ENCODE measurements at regions not wholly inside any gene's neighbourhood (a gene's known extent, or its start where the extent isn't known, plus 50 kb on each side); places are given as distances from the start of the nearest gene placed in this dataset.
"Not testable (repeated sequence)": the region's sequence is repeated elsewhere in the genome, so short reads cannot be mapped to it uniquely, and the experiment has no call there.

DNA sequence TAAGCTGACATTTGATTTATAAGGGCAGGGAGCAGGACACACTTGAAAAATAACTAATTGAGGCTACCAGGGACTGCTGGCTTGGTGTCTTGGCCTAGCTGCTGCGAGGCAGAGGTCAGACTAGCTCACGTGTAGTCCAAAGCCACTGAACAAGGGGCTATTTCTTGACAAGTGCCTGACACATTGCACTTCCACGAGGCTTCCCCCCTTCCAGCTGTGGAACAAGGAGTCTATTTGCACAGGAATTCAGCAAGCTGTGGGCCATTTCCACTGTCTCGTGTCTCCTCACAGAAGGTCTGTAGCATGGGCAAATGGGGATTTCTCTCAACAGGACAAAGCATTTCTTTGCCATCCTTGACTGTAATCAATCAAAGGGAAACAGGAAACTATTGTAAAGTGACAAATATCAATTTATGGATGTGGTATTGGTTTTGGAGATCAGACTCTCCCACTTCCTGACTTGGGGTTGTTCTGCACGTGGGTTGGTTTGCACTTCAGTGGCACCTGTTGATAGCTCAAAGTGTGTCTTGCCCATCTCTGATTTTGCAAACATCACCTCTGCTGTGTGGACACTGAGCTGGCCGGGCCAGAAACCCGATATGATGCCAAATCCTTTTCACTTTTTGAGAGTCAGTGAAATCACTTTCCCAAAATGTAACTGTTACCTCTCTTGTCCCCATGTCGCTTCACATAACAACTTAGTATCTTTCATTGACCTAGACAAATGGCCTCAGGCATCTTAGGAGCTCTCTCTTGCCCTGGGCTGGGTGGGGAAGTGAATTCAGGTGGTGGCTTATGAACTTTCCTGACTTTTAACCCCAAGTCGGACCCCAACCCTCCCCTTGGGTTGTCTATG, 107.4 kb upstream of the MAMLD1 start:
- DNase-seq = no peak

DNA sequence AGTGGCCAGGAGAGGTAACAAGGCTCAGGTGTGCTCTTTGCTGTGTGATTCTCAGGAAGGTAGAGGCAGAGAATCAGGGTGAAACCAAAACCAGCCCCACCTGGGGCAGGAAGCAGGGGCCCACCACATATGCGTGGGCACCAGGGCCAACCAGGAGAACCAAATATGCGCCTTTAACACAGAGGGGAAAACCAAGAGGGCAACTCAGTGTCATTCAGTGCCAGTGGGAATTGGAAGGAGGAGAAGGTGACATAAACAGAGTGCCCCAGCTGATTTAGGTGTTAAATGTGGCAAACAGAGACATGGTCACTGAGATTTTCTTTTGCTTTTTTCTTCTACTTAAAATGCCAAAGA, 106.8 kb upstream of the MAMLD1 start:
- DNase-seq = no peak

GRCh38 chrX:150257353-150258175, 105.6 kb upstream of the MAMLD1 start:
- no peak for DNase-seq

GRCh38 chrX:150258176-150258425, 105.0 kb upstream of the MAMLD1 start:
- DNase-seq = no peak

- DNase-seq = no peak
Observed at GRCh38 chrX:150258463-150259430, 104.4 kb upstream of the MAMLD1 start.

DNA sequence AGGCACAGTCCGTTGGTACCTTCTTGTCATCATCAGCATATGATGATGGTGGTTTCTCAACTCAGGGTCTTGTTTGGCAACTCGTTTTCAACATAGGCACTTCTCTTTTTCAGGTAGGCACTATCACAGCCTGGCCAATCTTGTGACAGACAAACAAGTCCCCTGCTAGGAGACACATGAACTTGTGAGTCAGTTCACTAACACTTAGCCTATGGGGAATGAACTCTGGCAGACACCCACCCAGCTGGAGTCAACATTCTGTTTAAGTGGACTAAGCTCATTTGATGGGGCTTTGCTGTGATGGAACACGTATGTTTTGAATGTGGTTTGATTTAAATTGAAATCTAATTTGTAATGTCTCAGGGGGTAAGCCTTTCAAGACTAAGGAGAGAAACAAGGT, 100.7 kb upstream of the MAMLD1 start:
- no peak for DNase-seq

- no peak for DNase-seq
Observed at GRCh38 chrX:150268839-150269355, 94.2 kb upstream of the MAMLD1 start.

DNA sequence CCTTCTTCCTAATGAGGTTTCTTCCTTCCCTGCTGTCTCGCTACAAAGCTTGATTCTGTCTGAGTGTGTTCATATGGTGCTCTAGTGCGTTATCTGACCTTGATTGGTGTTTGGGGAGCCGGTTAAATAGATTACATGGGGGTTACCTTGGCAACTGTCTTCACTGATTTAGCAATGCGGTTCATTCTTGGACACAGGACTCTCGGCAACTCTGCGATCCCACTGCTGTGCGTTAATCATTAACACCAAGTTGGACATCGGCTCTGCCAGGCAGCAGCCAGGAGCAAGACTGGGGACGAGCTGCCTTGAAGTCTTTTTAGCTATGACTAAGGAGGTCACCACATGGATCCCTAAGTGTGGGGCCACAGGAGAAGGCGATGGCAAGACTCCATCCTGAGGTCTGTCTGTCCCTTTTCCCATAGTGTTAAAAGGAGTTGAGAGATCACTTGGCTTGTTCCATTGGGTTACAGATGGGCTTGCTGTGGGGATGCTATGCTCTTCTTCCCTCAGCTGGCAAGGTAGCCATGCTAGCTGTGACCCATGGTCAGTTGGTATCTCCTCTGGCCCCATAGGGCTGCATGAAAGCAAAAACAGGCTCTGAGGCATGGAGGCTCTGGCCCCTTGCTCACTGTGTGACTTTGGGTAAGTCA, 93.4 kb upstream of the MAMLD1 start:
- DNase-seq = no peak

DNA sequence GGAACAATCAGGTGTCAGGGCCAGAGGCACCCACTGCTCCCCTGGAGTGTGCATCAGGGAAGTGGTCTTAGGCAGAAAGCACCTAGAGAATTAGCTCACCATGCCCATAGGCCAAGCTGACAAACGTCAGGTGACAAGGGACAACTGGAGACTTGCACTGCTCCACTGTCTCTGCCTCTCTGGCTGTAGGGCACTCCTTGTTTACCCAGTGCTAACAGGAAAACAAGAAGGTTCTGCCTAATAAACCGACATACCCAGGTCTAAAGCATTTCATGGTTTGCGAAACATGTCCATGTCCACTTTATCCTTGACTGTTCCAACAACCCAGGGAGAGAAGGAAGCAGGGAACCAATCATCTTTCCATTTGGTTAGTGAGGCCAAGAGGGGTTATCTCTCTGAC, 92.5 kb upstream of the MAMLD1 start:
- no peak for DNase-seq

DNA sequence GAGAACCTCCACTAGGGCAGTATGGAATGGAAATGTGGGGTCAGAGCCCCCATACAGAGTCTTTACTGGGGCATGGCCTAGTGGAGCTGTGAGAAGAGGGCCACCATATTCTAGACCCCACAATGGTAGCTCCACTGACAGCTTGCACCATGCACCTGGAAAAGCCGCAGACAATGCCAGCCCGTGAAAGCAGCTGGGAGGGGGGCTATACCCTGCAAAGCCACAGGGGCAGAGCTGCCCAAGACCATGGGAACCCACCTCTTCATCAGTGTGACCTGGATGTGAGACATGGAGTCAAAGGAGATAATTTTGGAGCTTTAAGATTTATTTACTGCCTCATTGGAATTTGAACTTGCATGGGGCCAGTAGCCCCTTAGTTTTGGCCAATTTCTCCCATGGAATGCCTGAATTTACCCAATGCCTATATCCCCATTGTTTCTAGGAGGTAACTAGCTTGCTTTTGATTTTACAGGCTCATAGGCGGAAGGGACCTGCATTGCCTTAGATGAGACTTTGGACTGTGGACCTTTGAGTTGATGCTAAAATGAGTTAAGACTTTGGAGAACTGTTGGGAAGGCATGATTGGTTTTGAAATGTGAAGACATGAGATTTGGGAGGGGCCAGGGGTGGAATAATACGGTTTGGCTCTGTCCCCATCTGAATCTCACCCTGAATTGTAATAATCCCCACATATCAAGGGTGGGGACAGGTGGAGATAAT, 89.4 kb upstream of the MAMLD1 start:
- not testable (repeated sequence) for DNase-seq

DNA sequence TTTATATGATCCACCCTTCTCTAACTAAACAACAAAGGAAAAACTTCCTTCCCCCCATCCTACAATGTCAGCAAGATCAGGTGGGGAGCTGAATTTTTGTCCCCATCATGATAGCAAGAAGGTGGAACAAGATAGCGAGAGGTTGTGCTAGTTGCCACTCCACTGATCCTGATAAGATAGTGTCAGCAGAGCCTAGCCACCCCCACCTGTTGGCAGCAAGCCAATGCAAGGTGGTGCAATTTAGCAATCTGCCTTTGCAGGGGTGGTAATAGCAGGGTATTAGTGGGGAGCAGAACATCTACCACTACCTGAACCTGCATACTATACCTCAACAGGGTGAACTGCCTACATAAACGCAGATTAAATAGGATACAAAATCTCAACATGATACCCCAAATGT, 80.2 kb upstream of the MAMLD1 start:
- no peak for DNase-seq

GRCh38 chrX:150291014-150291413, 72.1 kb upstream of the MAMLD1 start:
- DNase-seq = no peak

- DNase-seq = no peak
Observed at GRCh38 chrX:150293311-150294013, 69.7 kb upstream of the MAMLD1 start.

DNA sequence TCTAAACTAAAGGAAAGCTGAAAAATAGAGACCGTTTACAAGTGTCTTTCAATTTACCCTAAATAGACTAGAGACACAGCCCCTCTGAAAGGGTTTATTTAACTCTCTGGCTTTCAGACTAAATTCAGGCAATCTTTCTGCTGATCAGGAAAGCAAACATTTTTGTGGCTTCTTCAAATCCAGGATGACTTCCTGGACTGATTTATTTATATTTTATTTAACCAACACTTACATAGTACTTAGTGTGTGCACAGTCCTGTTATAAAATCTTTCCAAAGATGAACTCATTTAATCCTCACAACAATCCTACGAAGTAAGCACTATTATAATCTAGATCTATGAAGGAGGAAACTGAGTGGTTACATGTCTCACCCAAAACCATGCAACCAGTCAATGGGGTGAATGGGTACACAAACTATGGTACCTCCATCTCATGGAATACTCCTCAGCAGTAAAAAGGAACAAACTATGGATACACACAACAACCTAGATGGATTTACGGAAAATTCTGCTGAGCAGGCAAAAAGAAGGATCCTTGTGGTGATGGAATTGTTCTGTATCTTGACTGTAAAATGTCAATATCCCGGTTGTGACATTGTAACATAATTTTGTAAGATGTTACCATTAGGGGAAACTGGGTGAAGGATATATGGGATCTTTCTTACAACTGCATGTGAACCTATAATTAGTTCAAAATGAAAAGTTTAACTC, 64.1 kb upstream of the MAMLD1 start:
- no peak for DNase-seq

- no peak for DNase-seq
Observed at GRCh38 chrX:150299579-150299978, 63.5 kb upstream of the MAMLD1 start.

DNA sequence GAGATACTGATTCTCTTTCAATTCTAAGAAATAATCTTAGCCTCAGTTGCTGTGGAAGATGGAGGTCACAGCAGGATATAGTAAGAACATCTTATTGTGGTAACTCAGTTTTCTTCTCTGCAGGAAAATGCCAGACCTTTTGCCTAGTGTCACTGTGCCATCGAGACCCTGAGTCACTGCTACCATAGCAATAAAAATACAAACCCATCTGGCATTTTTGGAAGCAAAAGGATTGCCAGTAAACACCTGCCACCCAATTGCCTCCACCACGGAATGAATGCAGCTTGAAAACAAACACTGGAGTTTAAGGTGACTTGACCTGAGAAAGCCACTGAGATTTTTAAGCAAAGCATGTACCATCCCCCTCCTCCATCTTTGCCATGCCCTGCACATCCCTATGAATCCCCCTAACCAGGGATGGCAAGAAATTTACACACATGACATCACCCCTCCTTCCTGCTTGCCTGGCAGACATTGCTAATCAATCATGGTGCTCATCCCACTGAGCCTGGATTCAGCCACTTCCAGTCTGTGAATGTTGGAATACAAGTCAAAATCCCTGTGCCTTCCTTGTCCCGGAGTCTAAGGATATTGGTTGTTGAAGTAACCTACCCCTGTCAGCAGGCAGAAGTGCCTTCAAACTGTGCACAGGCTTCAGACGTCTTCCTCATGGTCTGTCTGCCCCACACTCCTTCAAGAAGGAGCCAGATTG, 59.6 kb upstream of the MAMLD1 start:
- DNase-seq = no peak

- no peak for DNase-seq
Observed at GRCh38 chrX:150306002-150306401, 57.1 kb upstream of the MAMLD1 start.

GRCh38 chrX:150308041-150308440, 55.1 kb upstream of the MAMLD1 start:
- no peak for DNase-seq

- no peak for DNase-seq
Observed at GRCh38 chrX:150308532-150309157, 54.5 kb upstream of the MAMLD1 start.
